Testis (tissue), 2 donors: ENCODE measurements at regions not wholly inside any gene's neighbourhood (a gene's known extent, or its start where the extent isn't known, plus 50 kb on each side); places are given as distances from the start of the nearest gene placed in this dataset.

Experiments
- DNase-seq: peaks from one replicate; pipeline ENCODE4 v3.0.0-alpha.2; 2019
- H3K27ac ChIP-seq, 2 donors: fragments of 200-600 bp; sonication (generic); one replicate each; pipeline ENCODE4 v1.5.1; 2019
- H3K27me3 ChIP-seq: fragments of 200-600 bp; sonication (generic); one replicate; pipeline ENCODE4 v1.5.1; 2019
- H3K36me3 ChIP-seq: fragments of 200-600 bp; sonication (generic); one replicate; pipeline ENCODE4 v1.5.1; 2017; ENCODE audit warnings: low read depth; ENCODE audit errors: missing control alignments
- H3K4me1 ChIP-seq: fragments of 200-600 bp; sonication (generic); one replicate; pipeline ENCODE4 v1.5.1; 2019
- H3K4me3 ChIP-seq, 2 donors: fragments of 200-600 bp; sonication (generic); one replicate each; pipeline ENCODE4 v1.5.1; 2017 to 2019
- H3K9me3 ChIP-seq: fragments of 200-600 bp; sonication (generic); one replicate; pipeline ENCODE4 v1.5.1; 2017
- POLR2A ChIP-seq: fragments of 450-650 bp; IDR thresholded peaks from one replicate; pipeline ENCODE4 v1.6.1; 2017; ENCODE audit warnings: antibody characterized with exemption, mild to moderate bottlenecking, moderate library complexity
- WGBS, 2 donors: methylation state at CpG; one replicate each; pipeline ENCODE4 v1.1.5; 2018; 5-methylcytosine and 5-hydroxymethylcytosine counted together
- intact Hi-C: fragments of 100-400 bp; cut with DNase I; formaldehyde crosslinking; loops from one replicate; pipeline ENCODE4 v1.15.1; 2023; ENCODE audit warnings: low total_unique reads
- TF ChIP-seq, protein P1 (sequence below), 3 experiments: fragments of 450-650 bp in 2 of 3; fragments of 200-600 bp in 1 of 3; sonication (generic) in 1 of 3; IDR thresholded peaks; one replicate each; pipeline ENCODE4 v1.5.1; 2016 to 2019; ENCODE audit warnings: antibody characterized with exemption in 3 of 3, mild to moderate bottlenecking in 2 of 3, moderate library complexity in 1 of 3

GRCh38 chr9:12880406-12881015 is 105.7 kb downstream of the LURAP1L start:
- TF ChIP-seq, protein P1, sequence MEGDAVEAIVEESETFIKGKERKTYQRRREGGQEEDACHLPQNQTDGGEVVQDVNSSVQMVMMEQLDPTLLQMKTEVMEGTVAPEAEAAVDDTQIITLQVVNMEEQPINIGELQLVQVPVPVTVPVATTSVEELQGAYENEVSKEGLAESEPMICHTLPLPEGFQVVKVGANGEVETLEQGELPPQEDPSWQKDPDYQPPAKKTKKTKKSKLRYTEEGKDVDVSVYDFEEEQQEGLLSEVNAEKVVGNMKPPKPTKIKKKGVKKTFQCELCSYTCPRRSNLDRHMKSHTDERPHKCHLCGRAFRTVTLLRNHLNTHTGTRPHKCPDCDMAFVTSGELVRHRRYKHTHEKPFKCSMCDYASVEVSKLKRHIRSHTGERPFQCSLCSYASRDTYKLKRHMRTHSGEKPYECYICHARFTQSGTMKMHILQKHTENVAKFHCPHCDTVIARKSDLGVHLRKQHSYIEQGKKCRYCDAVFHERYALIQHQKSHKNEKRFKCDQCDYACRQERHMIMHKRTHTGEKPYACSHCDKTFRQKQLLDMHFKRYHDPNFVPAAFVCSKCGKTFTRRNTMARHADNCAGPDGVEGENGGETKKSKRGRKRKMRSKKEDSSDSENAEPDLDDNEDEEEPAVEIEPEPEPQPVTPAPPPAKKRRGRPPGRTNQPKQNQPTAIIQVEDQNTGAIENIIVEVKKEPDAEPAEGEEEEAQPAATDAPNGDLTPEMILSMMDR (IDR thresholded peaks at IDR 0.05): no peak
- TF ChIP-seq POLR2A: no peak
- no peaks in the 10 kb centered on the region for H3K36me3 ChIP-seq
- no peaks in the 10 kb centered on the region for H3K4me1 ChIP-seq
- no peaks in the 10 kb centered on the region for H3K9me3 ChIP-seq
- DNase-seq: no peak
- H3K27me3 ChIP-seq: no peaks in the 10 kb centered on the region
- intact Hi-C loops: no loop called here
- H3K27ac ChIP-seq: no peak overlapping the region
- WGBS, 2 donors: 69 to 72% methylated on average over 3 of the region's 3 CpGs
- no peak overlapping the region for H3K4me3 ChIP-seq

DNA sequence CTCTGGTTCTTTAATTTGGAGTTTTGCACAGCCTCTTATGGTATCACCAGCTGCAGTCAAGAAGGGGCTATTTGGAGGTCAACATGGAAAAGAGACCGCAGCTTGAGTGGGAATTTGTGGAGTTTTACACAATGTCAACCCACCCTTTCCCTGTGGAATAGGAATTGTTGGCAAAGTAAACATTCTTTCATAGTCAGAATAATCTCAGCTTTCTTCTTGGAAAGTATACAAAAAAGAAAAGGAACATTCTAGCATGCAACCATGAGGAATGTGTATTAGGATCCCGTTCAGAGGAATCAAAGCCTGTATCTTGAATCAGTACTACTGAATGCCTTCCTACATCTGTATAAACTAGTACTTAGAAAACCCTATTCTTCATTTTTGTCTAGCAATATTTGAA is 107.6 kb downstream of the LURAP1L start:
- H3K4me3 ChIP-seq: no peak overlapping the region
- intact Hi-C loops: no loop called here

DNA sequence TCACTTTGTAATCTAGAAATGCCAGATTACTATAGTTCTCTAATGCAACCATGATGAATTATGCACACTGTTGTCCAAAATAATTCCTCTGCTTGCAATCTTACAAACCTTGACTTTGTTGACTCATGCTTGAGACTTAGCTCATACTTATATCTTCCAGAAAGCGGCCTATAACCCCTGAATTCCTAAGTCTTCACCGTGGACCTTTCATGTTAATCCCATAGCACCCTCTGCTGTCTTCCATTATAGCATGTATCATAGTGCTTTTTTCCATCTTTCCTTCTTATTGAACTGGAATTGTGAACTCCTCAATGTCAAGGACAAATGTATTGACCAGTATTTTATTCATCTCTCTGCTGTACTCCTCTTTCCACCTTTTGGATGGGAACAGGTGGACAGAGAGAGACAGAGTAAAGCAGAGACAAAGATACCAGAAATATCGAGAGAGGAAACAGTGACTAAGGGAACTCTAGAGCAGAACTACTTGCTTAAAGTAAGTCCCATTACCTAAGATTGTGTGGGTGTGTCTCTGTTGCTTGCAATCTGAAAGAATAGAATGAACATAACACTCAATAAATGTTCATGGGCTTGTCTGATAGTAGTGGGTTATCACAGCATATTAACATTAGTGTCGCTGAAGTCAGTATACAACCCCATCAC is 110.0 kb downstream of the LURAP1L start:
- Histone ChIP-seq H3K36me3 (no peaks in the 10 kb centered on the region), H3K9me3 (no peaks in the 10 kb centered on the region), H3K27me3 (no peaks in the 10 kb centered on the region), H3K27ac (no peak overlapping the region), H3K4me1 (no peaks in the 10 kb centered on the region), H3K4me3 (no peak overlapping the region)
- 59 to 69% methylated on average over 4 of the region's 4 CpGs for WGBS, 2 donors
- no peak for DNase-seq
- intact Hi-C loops: loop anchor here (5.0 kb wide), 1 partner anchor 163 kb away; no protein-coding TSS in a partner anchor
- TF ChIP-seq POLR2A: no peak
- TF ChIP-seq, protein P1 (IDR thresholded peaks at IDR 0.05): no peak

More for the DNA sequence above, 107.6 kb downstream of the LURAP1L start:
- TF ChIP-seq POLR2A: no peak
- TF ChIP-seq, protein P1 (IDR thresholded peaks at IDR 0.05): no peak
- DNase-seq: no peak
- 19 to 48% methylated on average over 2 of the region's 2 CpGs for WGBS, 2 donors
- Histone ChIP-seq H3K9me3 (no peaks in the 10 kb centered on the region), H3K4me1 (no peaks in the 10 kb centered on the region), H3K36me3 (no peaks in the 10 kb centered on the region), H3K27me3 (no peaks in the 10 kb centered on the region), H3K27ac (no peak overlapping the region)

GRCh38 chr9:12889402-12890106 is 114.7 kb downstream of the LURAP1L start:
- WGBS, 2 donors: 83 to 86% methylated on average over 2 of the region's 2 CpGs
- H3K36me3 ChIP-seq: no peaks in the 10 kb centered on the region
- no peaks in the 10 kb centered on the region for H3K27me3 ChIP-seq
- TF ChIP-seq POLR2A: no peak
- TF ChIP-seq, protein P1 (IDR thresholded peaks at IDR 0.05): no peak
- no peaks in the 10 kb centered on the region for H3K4me1 ChIP-seq
- no peak for DNase-seq
- H3K27ac ChIP-seq: no peak overlapping the region
- no peak overlapping the region for H3K4me3 ChIP-seq
- H3K9me3 ChIP-seq: no peaks in the 10 kb centered on the region
- intact Hi-C loops: loop anchor here (5.0 kb wide), 1 partner anchor 167 kb away; no protein-coding TSS in a partner anchor
